Subcutaneous abdominal adipose tissue (tissue), 5 donors: ENCODE measurements at regions not wholly inside any gene's neighbourhood (a gene's known extent, or its start where the extent isn't known, plus 50 kb on each side); places are given as distances from the start of the nearest gene placed in this dataset.

Source experiments
- H3K27ac ChIP-seq: one replicate; pipeline ENCODE4 v1.7.0; 2013; ENCODE audit warnings: low read depth, mild to moderate bottlenecking, inconsistent platforms, low read length, moderate library complexity
- H3K27me3 ChIP-seq, 5 donors: one replicate each; pipeline ENCODE4 v1.7.0; 2013; ENCODE audit warnings: low read length in 5 of 5, inconsistent platforms in 1 of 5; ENCODE audit not compliant: control insufficient read depth in 5 of 5, insufficient read depth in 4 of 5
- H3K36me3 ChIP-seq, 5 donors: one replicate each; pipeline ENCODE4 v1.7.0; 2013; ENCODE audit warnings: low read length in 5 of 5; ENCODE audit not compliant: control insufficient read depth in 5 of 5, insufficient read depth in 5 of 5
- H3K4me1 ChIP-seq, 5 donors: one replicate each; pipeline ENCODE4 v1.7.0; 2013; ENCODE audit warnings: low read length in 5 of 5, mild to moderate bottlenecking in 3 of 5, moderate library complexity in 1 of 5; ENCODE audit not compliant: control insufficient read depth in 5 of 5, insufficient read depth in 5 of 5
- H3K4me3 ChIP-seq, 5 donors: one replicate each; pipeline ENCODE4 v1.7.0; 2013; ENCODE audit warnings: low read length in 5 of 5, low read depth in 1 of 5
- H3K9ac ChIP-seq, 5 donors: one replicate each; pipeline ENCODE4 v1.7.0; 2013; ENCODE audit warnings: low read length in 5 of 5, mild to moderate bottlenecking in 4 of 5, moderate library complexity in 3 of 5
- H3K9me3 ChIP-seq, 5 donors: one replicate each; pipeline ENCODE4 v1.7.0; 2013; ENCODE audit warnings: low read length in 5 of 5; ENCODE audit not compliant: control insufficient read depth in 5 of 5
- donor health status: healthy.
- donor health status: healthy.
- donor health status: healthy.
- donor health status: healthy.
- donor health status: healthy.

DNA sequence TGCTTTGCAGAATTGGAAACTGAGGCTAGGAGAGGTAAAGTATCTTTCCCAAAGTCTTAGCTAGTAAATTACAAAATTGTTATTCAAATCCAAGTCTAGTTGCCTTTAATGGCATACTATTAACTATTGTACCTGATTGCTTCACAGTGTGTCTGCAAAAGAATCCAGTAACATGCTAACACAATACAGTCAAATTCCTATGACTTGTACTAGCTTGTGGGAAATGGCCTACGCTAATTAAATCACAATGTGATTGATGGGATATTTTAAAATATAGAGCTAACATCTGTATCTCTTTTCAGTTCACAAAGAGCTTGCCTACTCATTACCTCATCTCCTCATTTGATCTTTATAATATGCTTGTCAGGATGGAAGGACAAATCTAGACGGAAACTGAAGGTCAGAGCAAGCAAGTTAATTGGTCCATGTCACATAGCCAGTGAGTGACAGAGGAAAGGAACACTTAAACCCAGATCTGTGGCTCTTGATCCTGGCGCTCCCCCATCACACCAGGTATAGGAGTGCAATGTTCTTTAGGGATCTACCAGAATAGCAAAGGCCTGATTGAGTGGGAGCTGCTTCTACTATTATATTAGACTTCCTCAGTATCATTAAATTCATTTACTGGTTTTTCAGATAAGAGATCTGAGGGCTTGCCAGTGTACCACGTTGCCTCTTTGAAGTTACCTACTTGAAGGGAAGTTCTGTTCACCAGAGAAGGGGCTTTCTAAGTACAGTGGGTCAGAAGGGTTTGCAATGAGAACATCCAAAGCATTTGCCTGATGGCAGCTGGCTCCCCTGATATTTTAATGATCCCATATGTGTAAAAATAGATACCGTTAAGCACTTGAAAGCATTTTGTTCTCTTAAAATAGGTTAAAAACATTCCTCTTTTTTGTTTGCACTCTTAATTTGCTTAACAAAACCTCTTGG is 213.6 kb upstream of the SESN3 start:
- Histone ChIP-seq H3K4me1 (peaks cover 0 to 5% (median 0%) of the 10 kb centered on the region in 5 donors), H3K36me3 (no peaks in the 10 kb centered on the region), H3K27me3 (no peaks in the 10 kb centered on the region), H3K4me3 (no peak overlapping the region), H3K9me3 (no peaks in the 10 kb centered on the region), H3K9ac (no peak overlapping the region), H3K27ac (no peak overlapping the region)

DNA sequence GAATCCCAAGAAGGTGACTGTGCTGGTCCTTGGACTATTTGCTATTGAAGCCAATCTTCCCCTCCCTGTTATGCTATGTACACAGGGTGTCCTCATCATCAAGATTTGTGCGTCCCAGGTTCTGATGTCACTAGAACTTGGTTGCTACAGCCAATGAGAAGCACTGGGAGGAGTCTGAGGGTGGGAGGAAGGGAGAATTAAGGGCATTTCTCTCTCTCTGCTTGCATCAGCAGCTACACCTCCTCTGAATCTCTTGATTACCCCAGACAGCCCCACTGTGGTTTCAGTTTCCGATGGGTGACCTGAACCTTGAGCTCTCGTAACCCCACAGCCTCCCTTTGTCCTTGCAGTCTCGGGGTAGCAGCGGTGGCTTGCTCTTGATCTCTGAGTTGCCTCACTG is 212.4 kb upstream of the SESN3 start:
- H3K4me1 ChIP-seq = peaks cover 0 to 5% (median 0%) of the 10 kb centered on the region in 5 donors
- no peak overlapping the region for H3K9ac ChIP-seq
- H3K4me3 ChIP-seq = no peak overlapping the region
- H3K27me3 ChIP-seq = no peaks in the 10 kb centered on the region
- no peaks in the 10 kb centered on the region for H3K36me3 ChIP-seq
- no peaks in the 10 kb centered on the region for H3K9me3 ChIP-seq
- H3K27ac ChIP-seq = no peak overlapping the region

GRCh38 chr11:95442531-95443050 is 211.6 kb upstream of the SESN3 start:
- H3K9me3 ChIP-seq = no peaks in the 10 kb centered on the region

DNA sequence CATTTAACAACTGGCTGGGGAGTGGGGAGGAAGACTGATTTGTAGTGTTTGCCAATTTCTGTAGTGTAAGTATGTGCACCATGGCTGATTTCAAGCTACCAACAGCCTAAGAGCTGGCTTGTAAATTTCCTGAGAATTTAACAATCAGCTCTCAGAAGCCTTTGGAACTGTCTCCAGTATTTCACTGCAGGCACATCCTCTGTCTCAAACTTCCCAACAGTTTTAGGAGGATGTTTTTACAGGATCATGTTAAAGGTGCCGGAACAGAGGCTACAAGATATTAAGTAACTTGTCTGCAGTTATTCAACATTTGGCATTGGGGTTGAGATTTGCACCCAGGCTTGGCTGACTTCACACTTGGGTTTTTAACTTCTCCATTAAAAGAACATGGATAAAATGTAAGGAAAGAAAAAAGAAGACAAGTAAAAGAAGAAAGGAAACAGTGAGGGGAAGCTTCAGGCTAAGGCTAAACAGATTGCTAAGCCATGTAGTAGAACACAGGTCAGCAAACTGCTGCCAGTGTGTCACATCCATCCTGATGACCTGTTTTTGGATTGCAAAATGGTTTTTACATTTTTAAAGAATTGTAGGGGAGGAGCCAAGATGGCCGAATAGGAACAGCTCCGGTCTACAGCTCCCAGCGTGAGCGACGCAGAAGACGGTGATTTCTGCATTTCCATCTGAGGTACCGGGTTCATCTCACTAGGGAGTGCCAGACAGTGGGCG is 204.8 kb upstream of the SESN3 start:
- no peaks in the 10 kb centered on the region for H3K36me3 ChIP-seq
- H3K9me3 ChIP-seq = no peaks in the 10 kb centered on the region
- H3K4me1 ChIP-seq = peaks cover 0 to 9% (median 0%) of the 10 kb centered on the region in 5 donors
- no peak overlapping the region for H3K9ac ChIP-seq
- no peak overlapping the region for H3K27ac ChIP-seq
- H3K4me3 ChIP-seq = no peak overlapping the region
- H3K27me3 ChIP-seq = no peaks in the 10 kb centered on the region

More at GRCh38 chr11:95442531-95443050, 211.6 kb upstream of the SESN3 start:
- Histone ChIP-seq H3K36me3 (no peaks in the 10 kb centered on the region), H3K27me3 (no peaks in the 10 kb centered on the region), H3K27ac (no peak overlapping the region), H3K4me3 (no peak overlapping the region), H3K9ac (no peak overlapping the region), H3K4me1 (peaks cover 0 to 5% (median 0%) of the 10 kb centered on the region in 5 donors)

DNA sequence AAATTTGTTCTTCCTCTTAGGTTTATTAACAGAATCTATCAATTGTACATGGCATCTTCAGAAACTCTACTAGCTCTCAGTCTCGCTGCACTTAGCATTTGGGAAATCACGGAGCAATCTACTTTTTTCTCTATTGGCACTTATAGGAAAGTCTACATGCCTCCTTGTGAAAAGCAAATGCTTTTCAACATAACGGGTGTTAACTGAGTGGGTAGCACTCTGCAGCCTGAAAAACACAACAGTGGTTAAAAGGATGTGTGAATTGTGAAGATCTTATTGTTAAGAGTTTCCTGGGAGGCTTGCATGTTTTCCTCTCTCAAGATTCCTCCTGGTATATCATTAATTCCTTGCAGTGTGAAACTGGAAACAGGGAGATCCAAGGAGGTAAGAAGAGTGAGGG is 204.2 kb upstream of the SESN3 start:
- Histone ChIP-seq H3K4me3 (no peak overlapping the region), H3K27me3 (no peaks in the 10 kb centered on the region), H3K36me3 (no peaks in the 10 kb centered on the region), H3K4me1 (peaks cover 0 to 9% (median 0%) of the 10 kb centered on the region in 5 donors), H3K27ac (no peak overlapping the region), H3K9ac (no peak overlapping the region), H3K9me3 (no peaks in the 10 kb centered on the region)

- H3K4me1 ChIP-seq = peaks cover 0 to 9% (median 0%) of the 10 kb centered on the region in 5 donors
- H3K9ac ChIP-seq = no peak overlapping the region
- no peak overlapping the region for H3K4me3 ChIP-seq
- no peak overlapping the region for H3K27ac ChIP-seq
- no peaks in the 10 kb centered on the region for H3K27me3 ChIP-seq
- H3K9me3 ChIP-seq = no peaks in the 10 kb centered on the region
- no peaks in the 10 kb centered on the region for H3K36me3 ChIP-seq
Measured at GRCh38 chr11:95434489-95435057, 203.6 kb upstream of the SESN3 start.

DNA sequence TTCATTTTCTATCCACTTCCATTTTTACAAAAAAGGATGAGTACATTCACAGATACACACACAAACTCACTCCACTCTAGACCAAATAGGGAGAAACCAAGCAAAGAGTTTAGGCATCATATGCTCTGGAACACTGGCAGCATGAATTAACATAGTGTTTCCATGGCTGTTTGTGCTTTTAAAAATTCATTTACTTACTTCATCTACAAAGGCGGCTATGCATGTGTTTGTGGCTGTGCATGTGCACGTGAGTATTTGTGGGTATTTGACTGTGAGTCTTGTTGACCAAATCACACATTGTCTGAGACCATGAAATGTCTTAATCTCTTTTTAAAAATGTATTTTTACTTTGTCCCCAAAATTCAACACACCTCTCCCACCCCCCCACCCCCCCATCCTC is 203.0 kb upstream of the SESN3 start:
- Histone ChIP-seq H3K27ac (no peak overlapping the region), H3K9me3 (no peaks in the 10 kb centered on the region)

GRCh38 chr11:95432714-95433503 is 201.9 kb upstream of the SESN3 start:
- no peak overlapping the region for H3K27ac ChIP-seq
- no peaks in the 10 kb centered on the region for H3K9me3 ChIP-seq
- peaks cover 0 to 9% (median 0%) of the 10 kb centered on the region in 5 donors for H3K4me1 ChIP-seq
- no peak overlapping the region for H3K4me3 ChIP-seq
- no peak overlapping the region for H3K9ac ChIP-seq
- H3K36me3 ChIP-seq = no peaks in the 10 kb centered on the region
- no peaks in the 10 kb centered on the region for H3K27me3 ChIP-seq

More for the DNA sequence above, 203.0 kb upstream of the SESN3 start:
- Histone ChIP-seq H3K4me1 (peaks cover 0 to 9% (median 0%) of the 10 kb centered on the region in 5 donors), H3K27me3 (no peaks in the 10 kb centered on the region), H3K9ac (no peak overlapping the region), H3K4me3 (no peak overlapping the region), H3K36me3 (no peaks in the 10 kb centered on the region)

DNA sequence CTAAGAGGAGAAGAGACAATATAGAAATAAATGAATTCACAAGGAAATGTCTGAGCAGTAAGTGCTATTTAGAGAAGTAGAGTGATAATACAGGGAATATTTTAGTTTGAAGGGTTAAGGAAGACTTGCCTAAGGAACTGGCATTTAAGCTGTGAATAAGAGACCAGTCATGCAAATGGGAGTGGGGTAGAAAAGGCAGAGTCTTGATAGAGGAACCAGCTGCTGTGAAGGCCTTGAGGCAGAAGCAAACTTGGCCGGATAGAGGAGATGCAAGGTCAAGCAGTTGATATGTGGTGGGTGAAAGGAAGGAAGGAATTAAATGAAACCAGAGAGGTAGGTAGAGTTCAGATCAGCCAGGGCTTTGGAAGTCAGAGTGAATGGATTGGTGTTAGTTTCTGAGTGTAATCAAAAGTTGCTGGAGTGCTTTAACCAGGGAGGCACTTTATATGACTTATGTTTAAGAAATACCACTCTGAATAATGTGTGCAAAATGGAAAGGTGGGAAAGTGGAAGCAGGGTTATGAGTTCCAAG is 198.4 kb upstream of the SESN3 start:
- no peak overlapping the region for H3K4me3 ChIP-seq
- H3K36me3 ChIP-seq = no peaks in the 10 kb centered on the region
- no peaks in the 10 kb centered on the region for H3K4me1 ChIP-seq
- no peak overlapping the region for H3K27ac ChIP-seq
- no peaks in the 10 kb centered on the region for H3K27me3 ChIP-seq
- no peaks in the 10 kb centered on the region for H3K9me3 ChIP-seq
- no peak overlapping the region for H3K9ac ChIP-seq
